ENCODE measurements at regions not wholly inside any gene's neighbourhood (a gene's known extent, or its start where the extent isn't known, plus 50 kb on each side); places are given as distances from the start of the nearest gene placed in this dataset.
A peak's percentile ranks its signal among the peaks of the same experiment; 100 is the strongest.
"Not testable (repeated sequence)": the region's sequence is repeated elsewhere in the genome, so short reads cannot be mapped to it uniquely, and the experiment has no call there.

DNA sequence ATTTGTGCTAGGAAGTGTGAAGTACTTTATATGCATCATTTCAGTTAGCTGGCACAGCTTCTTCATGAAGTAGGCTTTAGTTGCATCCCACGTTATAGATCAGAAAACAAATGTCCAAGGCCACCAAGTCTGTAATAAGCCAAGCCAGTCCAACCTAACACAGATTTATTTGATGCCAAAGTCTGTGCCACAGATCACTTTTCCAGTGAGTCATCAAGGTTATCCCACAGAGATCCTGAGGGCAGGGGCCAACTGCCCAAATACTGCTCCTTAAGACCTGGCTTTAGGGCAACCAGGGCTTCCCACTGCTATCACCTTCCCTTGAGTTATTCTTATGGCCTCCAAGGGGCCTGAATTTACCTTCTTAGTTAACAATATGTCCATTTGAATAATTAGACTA, 1340.4 kb downstream of the XPNPEP1 start:
- Mint-ChIP-seq H3K27me3 (ENCODE audit: low read depth in 3 of 3) (no peaks in the 10 kb centered on the region), H3K4me3 (no peak overlapping the region), H3K9me3 (peaks cover 3 to 23% (median 11%) of the 10 kb centered on the region in 6 donors), H3K36me3 (no peaks in the 10 kb centered on the region), H3K4me1 (no peaks in the 10 kb centered on the region), H3K27ac (no peak overlapping the region)
- DNase-seq, result no peak

DNA sequence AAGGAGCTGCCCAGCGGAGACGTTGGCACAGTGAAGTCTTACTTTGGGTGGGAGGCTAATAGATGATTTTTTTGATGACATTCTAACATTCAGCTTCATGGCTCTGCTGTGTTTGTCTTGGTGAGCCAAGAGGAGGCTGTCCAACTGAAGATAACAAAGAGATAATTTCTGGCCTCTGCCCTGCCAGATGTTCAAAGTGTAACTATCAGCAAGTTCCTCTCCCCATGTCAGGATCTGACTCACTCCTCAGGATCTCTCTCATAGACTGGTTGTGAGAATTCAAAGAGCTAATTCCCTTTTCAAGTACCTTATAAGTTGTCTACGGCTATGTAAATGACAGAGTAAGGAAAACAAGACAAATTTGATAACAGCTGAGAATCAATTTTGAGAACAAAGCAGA, 1340.9 kb downstream of the XPNPEP1 start:
- no peak overlapping the region for H3K4me3 Mint-ChIP-seq
- no peaks in the 10 kb centered on the region for H3K27me3 Mint-ChIP-seq (ENCODE audit: low read depth in 3 of 3)
- no peaks in the 10 kb centered on the region for H3K4me1 Mint-ChIP-seq
- H3K27ac Mint-ChIP-seq, result no peak overlapping the region
- H3K36me3 Mint-ChIP-seq, result no peaks in the 10 kb centered on the region
- no peak for DNase-seq
- peaks cover under 1 to 23% (median 11%) of the 10 kb centered on the region in 6 donors for H3K9me3 Mint-ChIP-seq

DNA sequence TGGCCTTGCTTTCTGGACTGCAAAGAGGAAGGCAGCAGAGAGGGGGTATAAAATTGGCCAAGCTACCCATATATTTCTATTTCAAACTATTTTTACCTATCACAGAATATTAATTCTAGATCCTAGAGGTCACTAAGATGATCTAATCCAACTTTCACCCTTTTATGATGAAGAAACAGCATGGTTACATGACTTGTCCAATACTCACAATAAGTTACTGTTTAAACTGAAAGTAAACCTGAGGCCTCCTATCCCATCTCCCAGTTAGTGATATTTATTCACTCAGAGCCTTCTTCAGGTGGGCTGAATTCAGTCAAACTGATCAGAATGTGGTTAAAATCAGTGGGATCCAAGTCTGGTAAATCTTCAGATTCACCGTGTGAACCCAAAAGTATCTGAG, 1345.1 kb downstream of the XPNPEP1 start:
- DNase-seq, result no peak
- Mint-ChIP-seq H3K4me3 (no peak overlapping the region), H3K4me1 (no peaks in the 10 kb centered on the region), H3K9me3 (peaks cover 0 to 13% (median 10%) of the 10 kb centered on the region in 6 donors), H3K36me3 (no peaks in the 10 kb centered on the region), H3K27ac (no peak overlapping the region), H3K27me3 (ENCODE audit: low read depth in 3 of 3) (no peaks in the 10 kb centered on the region)

DNA sequence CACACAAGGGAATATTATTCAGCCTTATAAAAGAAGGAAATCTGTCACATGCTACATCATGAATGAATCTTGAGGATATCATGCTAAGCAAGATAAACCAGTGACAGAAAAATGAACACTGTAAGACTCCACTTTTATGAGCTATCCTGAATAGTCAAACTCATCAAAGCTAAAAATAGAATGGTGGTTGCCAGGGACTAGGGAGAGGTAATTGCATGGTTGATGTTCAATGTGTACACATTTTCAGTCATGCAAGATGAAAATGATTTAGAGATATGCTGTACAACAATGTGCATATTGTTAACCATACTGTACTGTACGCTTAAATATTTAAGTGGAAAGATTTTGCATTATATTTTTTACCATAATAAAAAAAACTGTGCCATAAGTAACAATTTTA, 1349.1 kb downstream of the XPNPEP1 start:
- Mint-ChIP-seq H3K27ac (no peak overlapping the region), H3K36me3 (no peaks in the 10 kb centered on the region), H3K9me3 (peaks cover 0 to 6% (median 4%) of the 10 kb centered on the region in 6 donors), H3K4me1 (no peaks in the 10 kb centered on the region), H3K4me3 (no peak overlapping the region), H3K27me3 (ENCODE audit: low read depth in 3 of 3) (no peaks in the 10 kb centered on the region)
- DNase-seq, result no peak

DNA sequence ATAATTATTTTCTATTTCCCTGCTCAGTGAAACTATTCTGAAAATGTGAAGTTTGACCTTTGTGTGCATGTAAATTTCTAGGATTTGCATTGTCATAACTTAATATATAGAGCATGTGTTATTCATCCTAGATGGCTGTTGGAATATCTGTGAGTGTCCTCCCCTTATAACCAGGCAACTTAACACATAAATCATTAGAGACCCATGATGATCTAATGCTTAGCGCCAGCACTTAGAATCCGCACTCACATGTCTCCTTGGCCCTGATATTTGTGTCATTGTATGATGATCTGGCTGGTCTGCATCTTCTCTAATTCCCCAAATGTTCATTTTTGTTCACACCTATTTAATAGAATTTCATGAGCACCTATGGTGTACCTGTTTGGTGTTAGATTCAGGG, 1354.5 kb downstream of the XPNPEP1 start:
- no peaks in the 10 kb centered on the region for H3K4me1 Mint-ChIP-seq
- H3K4me3 Mint-ChIP-seq, result no peak overlapping the region
- peaks cover 5 to 23% (median 8%) of the 10 kb centered on the region in 6 donors for H3K9me3 Mint-ChIP-seq
- H3K27me3 Mint-ChIP-seq (ENCODE audit: low read depth in 3 of 3), result no peaks in the 10 kb centered on the region
- H3K27ac Mint-ChIP-seq, result no peak overlapping the region
- DNase-seq, result no peak
- H3K36me3 Mint-ChIP-seq, result no peaks in the 10 kb centered on the region

DNA sequence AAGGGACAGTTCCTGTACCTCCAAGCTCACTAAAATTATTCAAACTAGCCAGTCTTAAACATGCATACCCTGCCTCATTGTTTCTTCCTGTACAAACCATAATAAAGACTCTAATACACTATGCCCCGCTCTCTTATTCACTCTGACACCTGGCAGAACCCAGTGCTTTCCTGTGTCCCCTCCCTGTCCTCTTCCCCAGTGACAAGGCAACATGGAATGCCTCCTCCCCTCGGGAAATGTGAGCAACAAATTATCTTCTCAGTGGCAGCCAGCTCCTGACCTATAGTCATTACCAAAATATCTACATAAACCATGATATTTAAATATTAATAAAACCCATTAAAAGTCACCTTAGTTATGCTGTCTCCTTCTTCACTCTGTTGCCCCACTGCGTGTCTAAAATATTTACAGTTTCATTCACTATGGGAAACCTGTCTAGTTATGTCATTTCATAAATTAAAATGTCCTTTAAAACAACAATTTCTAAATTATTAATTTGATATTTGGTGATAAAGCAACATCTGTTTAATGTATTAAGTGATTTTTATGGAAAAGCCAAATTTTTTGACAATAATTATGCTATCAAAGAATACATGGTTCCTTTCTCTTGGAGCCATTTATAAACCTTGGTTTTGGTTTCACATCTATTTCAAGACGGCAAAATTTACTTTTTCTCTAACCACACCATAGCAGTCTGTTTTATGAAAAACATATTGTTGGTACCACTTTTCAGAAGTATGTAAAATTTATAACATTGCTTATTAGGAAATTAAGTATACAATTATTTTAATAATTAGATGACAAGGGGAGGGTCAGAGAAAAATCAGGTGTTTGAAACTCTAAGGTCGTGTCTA, 1355.2 kb downstream of the XPNPEP1 start:
- DNase-seq, result no peak
- Mint-ChIP-seq H3K27me3 (ENCODE audit: low read depth in 3 of 3) (no peaks in the 10 kb centered on the region), H3K4me3 (no peak overlapping the region), H3K9me3 (peaks cover 5 to 30% (median 8%) of the 10 kb centered on the region in 6 donors), H3K36me3 (no peaks in the 10 kb centered on the region), H3K27ac (no peak overlapping the region), H3K4me1 (no peaks in the 10 kb centered on the region)

DNA sequence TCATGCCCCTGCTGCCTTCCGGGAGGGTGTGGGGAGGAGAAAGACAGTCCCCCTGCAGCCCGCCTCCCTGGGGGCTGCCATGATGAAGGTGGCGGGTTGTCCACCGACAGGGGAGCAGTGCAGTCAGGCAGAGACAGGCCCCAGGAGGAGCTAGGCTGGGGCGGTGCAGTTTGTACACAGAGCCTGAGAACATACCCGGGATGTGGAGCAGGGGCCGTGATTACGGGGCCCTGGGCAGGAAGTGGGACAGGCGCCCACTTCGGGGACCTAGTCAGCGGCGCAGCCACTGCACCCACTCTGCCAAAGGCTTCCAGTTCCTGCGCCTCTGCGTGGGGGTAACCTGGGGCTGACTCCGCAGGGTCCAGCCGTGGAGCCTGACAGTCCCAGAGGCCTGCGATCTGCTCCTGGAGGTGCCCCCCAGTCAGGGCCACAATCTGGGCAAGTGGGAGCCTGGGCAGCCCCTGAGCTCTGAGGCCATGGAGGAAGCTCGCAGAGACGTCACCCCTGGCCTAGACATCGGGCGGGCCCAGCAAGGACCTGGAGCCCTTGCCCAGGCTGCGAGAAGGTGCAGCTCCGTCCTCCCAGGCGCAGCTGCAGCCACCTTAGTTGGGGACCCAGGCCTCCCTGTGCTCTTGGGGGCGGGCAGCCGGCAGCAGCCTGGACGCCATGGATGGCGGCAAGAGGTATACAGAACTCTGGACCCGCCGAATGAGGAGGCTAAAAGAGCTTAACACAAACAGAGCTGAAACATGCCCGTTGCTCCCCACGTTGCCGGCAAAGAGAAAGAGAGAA, 1356.8 kb downstream of the XPNPEP1 start:
- Mint-ChIP-seq H3K9me3 (peaks cover 5 to 30% (median 8%) of the 10 kb centered on the region in 6 donors), H3K27me3 (ENCODE audit: low read depth in 3 of 3) (no peaks in the 10 kb centered on the region), H3K4me3 (no peak overlapping the region), H3K27ac (no peak overlapping the region), H3K4me1 (no peaks in the 10 kb centered on the region), H3K36me3 (no peaks in the 10 kb centered on the region)
- DNase-seq, result no peak

DNA sequence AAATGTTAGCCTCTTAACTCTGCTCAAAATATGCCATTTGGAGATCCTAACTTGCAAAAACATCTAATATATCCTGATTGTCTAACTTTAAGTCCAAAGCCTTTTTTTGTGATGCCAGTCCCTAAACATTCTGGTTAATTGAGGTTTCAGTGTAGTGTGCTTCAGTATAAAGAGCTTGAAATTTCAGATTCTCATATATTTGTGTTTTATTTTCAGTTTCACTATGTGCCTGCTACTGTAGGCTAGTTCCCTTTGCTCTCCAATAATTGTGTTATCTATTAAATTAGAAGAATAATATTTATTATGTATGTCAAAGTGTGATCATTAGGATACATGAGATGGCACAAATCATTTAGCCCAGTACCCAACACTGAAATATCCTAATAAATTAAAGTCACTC, 1361.2 kb downstream of the XPNPEP1 start:
- Mint-ChIP-seq H3K4me3 (no peak overlapping the region), H3K27me3 (ENCODE audit: low read depth in 3 of 3) (no peaks in the 10 kb centered on the region), H3K27ac (no peak overlapping the region), H3K36me3 (no peaks in the 10 kb centered on the region), H3K9me3 (peaks cover 0 to 17% (median 0%) of the 10 kb centered on the region in 6 donors), H3K4me1 (no peaks in the 10 kb centered on the region)
- DNase-seq, result no peak

DNA sequence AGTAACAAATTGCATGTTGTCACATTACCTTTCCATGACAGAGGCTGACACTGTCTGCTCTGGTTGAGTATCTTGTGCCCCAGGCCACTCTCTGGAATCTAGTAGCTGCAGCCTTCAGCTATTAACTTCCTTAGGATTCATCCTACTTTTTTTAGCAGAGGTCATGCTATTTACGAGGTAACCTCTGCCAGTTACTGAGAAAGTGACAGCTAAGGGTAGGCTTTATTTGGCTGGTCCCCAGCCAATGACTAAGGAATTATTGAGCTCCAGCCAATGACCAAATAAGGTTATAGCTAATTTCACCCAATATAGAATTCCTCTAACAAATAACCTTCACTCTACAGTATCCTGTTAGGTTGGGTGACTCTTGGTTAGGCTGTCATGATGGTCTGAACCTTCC, 1361.7 kb downstream of the XPNPEP1 start:
- Mint-ChIP-seq H3K27me3 (ENCODE audit: low read depth in 3 of 3) (no peaks in the 10 kb centered on the region), H3K4me3 (no peak overlapping the region), H3K9me3 (peaks cover 0 to 17% (median 0%) of the 10 kb centered on the region in 6 donors), H3K4me1 (no peaks in the 10 kb centered on the region), H3K36me3 (no peaks in the 10 kb centered on the region), H3K27ac (no peak overlapping the region)
- DNase-seq, result no peak

DNA sequence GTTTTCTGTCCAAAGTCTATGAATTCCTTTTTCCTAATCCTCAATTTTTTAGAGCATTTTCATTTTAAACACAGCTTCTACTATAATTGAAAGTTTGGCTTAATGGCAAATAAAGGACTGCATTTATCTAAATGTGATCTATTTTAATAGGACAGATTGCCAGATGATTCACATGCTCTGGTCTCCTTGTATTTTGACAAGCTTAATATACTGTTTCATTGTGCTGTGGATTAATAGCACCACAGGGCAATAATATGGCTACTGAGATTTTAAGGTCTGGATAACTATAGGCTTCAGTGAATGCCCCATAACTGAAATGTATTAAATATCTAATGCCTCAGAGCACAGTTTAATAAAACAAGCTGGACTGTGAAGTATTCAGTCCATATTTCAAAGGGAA, 1362.8 kb downstream of the XPNPEP1 start:
- peaks cover 0 to 16% (median under 1%) of the 10 kb centered on the region in 6 donors for H3K9me3 Mint-ChIP-seq

DNA sequence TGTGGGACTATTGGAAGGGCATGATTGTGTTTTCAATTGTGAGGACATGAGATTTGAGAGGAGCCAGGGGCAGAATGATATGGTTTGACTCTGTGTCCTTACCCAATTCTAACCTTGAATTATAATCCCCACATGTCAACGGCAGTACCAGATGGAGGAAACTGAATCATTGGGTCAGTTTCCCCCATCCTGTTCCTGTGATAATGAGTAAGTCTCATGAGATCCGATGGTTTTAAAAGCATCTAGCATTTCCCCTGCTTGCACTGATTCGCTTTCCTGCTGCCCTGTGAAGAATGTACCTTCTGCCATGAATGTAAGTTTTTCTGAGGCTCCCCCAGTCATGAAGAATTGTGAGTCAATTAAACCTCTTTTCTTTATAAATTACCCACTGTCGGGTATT, 1367.1 kb downstream of the XPNPEP1 start:
- H3K27ac Mint-ChIP-seq, result no peak overlapping the region
- DNase-seq, result no peak
- no peaks in the 10 kb centered on the region for H3K4me1 Mint-ChIP-seq
- peaks cover 0 to 11% (median 3%) of the 10 kb centered on the region in 6 donors for H3K9me3 Mint-ChIP-seq
- peaks cover 0 to 4% (median 0%) of the 10 kb centered on the region in 3 donors for H3K27me3 Mint-ChIP-seq (ENCODE audit: low read depth in 3 of 3)
- H3K36me3 Mint-ChIP-seq, result no peaks in the 10 kb centered on the region
- no peak overlapping the region for H3K4me3 Mint-ChIP-seq

More for the DNA sequence above, 1362.8 kb downstream of the XPNPEP1 start:
- no peak for DNase-seq
- Mint-ChIP-seq H3K36me3 (no peaks in the 10 kb centered on the region), H3K27me3 (ENCODE audit: low read depth in 3 of 3) (no peaks in the 10 kb centered on the region), H3K27ac (no peak overlapping the region), H3K4me1 (no peaks in the 10 kb centered on the region), H3K4me3 (no peak overlapping the region)

DNA sequence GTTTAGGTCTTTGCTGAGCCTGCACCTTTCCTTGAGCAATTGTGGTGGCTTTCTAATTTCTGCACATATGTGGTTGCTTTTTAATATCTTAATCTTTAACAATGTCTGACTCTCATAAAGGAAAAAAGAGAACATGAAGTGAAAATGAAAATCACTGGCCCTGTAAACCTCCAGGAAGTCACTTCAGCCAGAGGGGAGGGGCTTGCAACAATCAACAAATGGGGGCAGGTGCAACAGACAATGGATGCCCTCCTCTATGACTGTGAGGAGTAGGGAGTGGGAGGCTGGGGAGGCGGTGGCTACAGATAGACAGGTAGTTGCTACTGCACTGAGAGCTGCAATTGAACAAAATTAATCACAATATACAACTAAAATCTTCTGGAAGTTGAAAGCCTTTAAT, 1377.4 kb downstream of the XPNPEP1 start:
- H3K9me3 Mint-ChIP-seq, result peaks cover 0 to 4% (median 0%) of the 10 kb centered on the region in 6 donors
- H3K27ac Mint-ChIP-seq, result peak overlapping the region in 1 of 6 donors; percentile 60
- H3K27me3 Mint-ChIP-seq (ENCODE audit: low read depth in 3 of 3), result no peaks in the 10 kb centered on the region
- DNase-seq, result no peak
- no peaks in the 10 kb centered on the region for H3K36me3 Mint-ChIP-seq
- no peaks in the 10 kb centered on the region for H3K4me1 Mint-ChIP-seq
- H3K4me3 Mint-ChIP-seq, result no peak overlapping the region

DNA sequence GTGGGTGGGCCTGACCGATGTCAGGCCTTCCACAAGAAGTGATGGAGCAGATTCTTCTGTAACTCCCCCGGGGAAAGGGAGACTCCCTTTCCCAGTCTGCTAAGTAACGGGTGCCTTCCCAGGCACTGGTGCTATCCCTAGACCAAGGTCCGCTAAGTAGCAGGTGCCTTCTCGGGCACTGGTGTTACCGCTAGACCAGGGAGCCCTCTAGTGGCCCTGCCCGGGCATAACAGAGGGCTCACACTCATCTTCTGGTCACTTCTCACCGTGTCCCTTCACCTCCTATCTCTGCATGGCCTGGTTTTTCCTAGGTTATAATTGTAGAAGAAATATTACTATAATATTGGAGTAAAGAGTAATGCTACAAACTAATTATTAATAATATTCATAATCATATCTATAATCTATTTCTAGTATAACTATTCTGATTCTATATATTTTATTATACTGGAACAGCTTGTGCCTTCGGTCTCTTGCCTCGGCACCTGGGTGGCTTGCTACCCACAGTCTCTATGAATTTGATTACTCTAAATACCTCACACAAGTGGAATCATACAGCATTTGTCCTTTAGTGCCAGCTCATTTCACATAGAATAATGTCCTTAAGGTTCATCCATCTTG, 1378.7 kb downstream of the XPNPEP1 start:
- no peak overlapping the region for H3K4me3 Mint-ChIP-seq
- H3K27me3 Mint-ChIP-seq (ENCODE audit: low read depth in 3 of 3), result no peaks in the 10 kb centered on the region
- H3K36me3 Mint-ChIP-seq, result no peaks in the 10 kb centered on the region

DNA sequence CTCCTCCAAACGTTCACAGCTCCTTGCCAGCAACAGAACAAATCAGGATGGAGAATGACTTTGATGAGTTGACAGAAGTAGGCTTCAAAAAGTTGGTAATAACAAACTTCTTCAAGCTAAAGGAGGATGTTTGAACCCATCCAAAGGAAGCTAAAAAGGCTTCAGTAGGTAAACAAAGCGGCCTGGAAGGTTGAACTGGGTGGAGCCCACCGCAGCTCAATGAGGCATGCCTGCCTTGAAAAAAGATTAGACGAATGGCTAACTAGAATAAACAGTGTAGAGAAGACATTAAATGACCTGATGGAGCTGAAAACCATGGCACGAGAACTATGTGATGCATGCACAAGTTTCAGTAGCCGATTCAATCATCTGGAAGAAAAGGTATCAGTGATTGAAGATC, 1369.0 kb upstream of the SORCS1 start:
- not testable (repeated sequence) for H3K27ac Mint-ChIP-seq; DNase-seq; H3K4me3 Mint-ChIP-seq; H3K27me3 Mint-ChIP-seq (ENCODE audit: low read depth in 3 of 3); H3K36me3 Mint-ChIP-seq; H3K4me1 Mint-ChIP-seq
- H3K9me3 Mint-ChIP-seq, result peaks cover 0 to 21% (median 14%) of the 10 kb centered on the region in 6 donors

More for the DNA sequence above, 1378.7 kb downstream of the XPNPEP1 start:
- peak in 2 of 3 donors; percentile 8 to 30 for DNase-seq
- no peak overlapping the region for H3K27ac Mint-ChIP-seq
- H3K9me3 Mint-ChIP-seq, result peaks cover 0 to 4% (median 0%) of the 10 kb centered on the region in 6 donors
- no peaks in the 10 kb centered on the region for H3K4me1 Mint-ChIP-seq
